GM12875 (cell line): ENCODE measurements at regions not wholly inside any gene's neighbourhood (a gene's known extent, or its start where the extent isn't known, plus 50 kb on each side); places are given as distances from the start of the nearest gene placed in this dataset.

ENCODE experiments used
- H3K4me3 ChIP-seq: one replicate; pipeline ENCODE4 v1.5.1; 2011; ENCODE audit warnings: low read depth, low read length, control low read depth
- TF ChIP-seq, protein P1 (sequence below): IDR thresholded peaks from 2 replicates; pipeline ENCODE4 v1.5.1; 2011; ENCODE audit warnings: low read depth, mild to moderate bottlenecking, control low read depth, inconsistent platforms, low read length, moderate library complexity, borderline replicate concordance; ENCODE audit not compliant: insufficient read depth

DNA sequence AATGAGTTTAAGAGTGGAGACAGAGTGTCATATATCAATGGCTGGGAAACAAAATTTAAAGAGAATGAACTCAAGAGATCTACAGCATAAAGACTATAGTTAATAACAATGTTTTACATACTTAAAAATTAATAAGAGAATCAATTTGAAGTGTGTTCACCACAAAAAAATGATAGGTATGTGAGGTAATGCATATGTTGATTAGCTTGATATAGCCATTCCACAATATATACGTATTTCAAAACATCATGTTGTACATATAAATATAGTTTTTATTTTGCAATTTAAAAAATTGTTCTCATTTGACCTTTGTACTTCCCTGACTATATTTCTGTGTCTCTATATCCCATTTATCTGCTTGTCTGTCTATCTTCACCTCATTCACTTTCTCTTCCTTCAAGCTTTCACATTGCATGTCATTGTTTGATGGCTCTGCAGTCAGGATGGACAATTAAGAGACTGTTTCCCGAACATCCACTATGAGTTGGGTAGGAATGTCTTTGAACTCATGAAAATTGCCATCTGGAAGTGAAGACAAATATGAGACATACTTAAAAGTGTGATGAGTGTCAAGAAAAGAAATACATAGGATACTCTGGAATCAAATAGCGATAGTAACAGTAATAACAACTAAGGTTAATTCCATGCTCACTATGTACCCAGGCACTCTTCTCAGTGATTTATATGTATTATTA, 359.9 kb upstream of the ACTBL2 start:
- TF ChIP-seq, protein P1, sequence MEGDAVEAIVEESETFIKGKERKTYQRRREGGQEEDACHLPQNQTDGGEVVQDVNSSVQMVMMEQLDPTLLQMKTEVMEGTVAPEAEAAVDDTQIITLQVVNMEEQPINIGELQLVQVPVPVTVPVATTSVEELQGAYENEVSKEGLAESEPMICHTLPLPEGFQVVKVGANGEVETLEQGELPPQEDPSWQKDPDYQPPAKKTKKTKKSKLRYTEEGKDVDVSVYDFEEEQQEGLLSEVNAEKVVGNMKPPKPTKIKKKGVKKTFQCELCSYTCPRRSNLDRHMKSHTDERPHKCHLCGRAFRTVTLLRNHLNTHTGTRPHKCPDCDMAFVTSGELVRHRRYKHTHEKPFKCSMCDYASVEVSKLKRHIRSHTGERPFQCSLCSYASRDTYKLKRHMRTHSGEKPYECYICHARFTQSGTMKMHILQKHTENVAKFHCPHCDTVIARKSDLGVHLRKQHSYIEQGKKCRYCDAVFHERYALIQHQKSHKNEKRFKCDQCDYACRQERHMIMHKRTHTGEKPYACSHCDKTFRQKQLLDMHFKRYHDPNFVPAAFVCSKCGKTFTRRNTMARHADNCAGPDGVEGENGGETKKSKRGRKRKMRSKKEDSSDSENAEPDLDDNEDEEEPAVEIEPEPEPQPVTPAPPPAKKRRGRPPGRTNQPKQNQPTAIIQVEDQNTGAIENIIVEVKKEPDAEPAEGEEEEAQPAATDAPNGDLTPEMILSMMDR: no peak
- H3K4me3 ChIP-seq: no peak overlapping the region

DNA sequence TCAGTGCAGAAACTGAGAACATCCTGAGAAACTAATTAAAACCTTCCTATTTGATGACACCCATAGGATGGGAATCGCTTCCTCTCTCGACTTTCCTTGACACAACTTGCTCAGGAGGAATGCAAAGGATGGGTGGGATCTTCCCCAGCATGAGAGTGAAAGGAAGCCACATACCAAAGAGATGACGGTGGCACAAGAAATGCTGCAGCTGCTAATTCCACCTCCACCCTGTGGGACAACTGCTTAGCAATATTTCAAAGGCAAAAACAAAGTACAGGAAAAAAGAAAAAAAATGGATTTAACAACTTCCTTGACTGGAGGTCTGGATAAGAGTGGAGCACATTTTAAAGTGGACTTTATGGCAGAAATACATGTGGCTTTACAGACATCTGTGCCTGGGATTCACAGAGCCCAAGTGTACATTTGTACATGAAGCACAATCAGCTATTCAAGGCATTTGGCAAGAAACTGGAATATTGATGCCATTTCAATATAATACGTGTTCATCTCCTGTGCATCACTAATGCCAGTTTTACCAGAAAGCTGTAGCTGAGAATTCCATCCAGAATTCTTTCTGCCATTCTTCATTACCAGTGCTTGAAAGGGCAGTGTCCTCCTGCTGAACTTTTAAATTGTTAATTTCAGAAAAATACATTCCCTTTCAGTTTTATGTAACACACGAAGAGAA, 359.2 kb upstream of the ACTBL2 start:
- TF ChIP-seq, protein P1: no peak
- H3K4me3 ChIP-seq: no peak overlapping the region

DNA sequence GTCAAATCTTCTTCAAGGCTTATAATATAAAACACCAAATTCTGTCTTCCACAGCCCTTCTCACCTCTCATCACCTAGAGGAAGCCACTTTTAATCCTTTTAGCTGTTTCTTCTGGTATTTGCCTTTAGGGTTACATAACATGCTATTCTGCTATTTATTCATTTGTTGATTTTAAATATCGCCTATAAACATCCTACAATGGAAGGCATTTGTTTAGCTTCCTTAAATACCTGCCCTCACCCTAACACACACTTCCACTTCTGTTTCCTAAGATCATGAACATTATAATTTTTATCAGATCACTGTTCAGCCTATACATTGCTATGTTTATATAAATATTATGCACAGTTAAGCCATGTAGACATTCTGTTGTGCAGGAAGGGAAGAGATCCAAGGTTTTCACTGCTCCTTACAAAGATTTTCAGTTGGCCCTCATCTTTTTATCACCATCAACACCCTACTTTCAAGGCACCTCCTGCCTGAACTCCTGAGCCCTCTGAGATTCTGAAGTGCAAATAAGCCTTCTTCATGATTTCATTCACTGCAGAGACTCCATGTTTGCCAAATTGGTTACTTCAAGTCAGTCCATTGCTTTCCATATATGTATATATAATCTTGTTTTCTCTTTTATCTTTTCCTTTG, 356.9 kb upstream of the ACTBL2 start:
- no peak overlapping the region for H3K4me3 ChIP-seq

DNA sequence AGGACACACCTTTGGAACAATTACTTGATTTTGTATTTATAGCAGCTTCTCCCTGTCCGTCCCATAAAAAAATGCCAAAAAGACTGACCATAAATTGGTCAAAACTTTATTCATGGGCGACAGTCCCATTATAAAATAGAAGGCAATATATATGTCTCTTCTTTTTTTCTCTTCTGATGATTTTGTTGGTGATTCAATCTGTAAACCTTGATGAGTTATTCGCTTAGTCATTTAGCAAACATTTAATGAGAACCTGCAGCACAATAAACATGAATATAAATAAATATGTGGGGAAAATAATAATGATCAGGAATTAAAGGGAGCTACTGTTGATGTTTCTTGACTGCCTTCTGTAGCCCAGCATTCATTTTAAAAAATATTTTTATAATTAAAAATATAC, 356.4 kb upstream of the ACTBL2 start:
- H3K4me3 ChIP-seq: no peak overlapping the region
- TF ChIP-seq, protein P1: no peak

More for the DNA sequence above, 356.9 kb upstream of the ACTBL2 start:
- TF ChIP-seq, protein P1: no peak

DNA sequence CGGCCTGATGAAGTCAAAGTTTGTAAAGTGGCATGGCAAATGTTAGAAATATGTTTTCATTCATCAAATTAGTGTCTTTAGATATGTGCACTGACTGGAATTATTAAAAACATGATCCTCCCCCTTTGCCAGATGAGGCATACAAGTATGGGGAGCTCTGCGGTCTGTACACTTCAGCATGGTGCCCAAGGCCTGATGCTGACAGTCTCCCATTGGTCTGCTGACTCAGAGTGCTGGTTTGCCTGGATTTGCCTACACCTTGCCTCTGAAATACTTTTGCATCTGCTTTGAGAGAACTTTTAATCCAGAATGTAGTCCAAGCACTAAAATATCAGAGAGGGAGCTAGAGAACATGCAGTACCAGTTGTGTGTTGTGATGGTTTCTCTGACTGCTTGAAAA, 354.3 kb upstream of the ACTBL2 start:
- H3K4me3 ChIP-seq: no peak overlapping the region
- TF ChIP-seq, protein P1: no peak

DNA sequence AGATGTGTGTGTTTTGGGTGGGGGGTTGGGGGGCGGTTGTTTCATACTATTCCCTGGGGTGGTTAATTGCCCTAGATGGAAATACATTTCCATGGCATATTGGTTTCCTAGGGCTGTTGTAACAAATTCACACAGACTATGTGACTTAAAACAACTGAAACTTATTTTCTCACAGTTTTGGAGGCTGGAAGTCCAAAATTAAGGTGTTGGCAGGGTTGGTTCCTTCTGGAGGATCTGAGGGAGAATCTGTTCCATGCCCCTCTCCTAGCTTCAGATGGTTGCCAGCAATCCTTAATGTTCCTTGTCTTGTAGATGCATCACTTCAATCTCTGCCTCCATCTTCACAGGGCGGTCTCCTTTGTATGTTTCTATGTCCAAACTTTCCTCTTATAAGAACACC, 353.7 kb upstream of the ACTBL2 start:
- H3K4me3 ChIP-seq: no peak overlapping the region
- TF ChIP-seq, protein P1: no peak
